ENCODE measurements at regions not wholly inside any gene's neighbourhood (a gene's known extent, or its start where the extent isn't known, plus 50 kb on each side); places are given as distances from the start of the nearest gene placed in this dataset.
"Not testable (repeated sequence)": the region's sequence is repeated elsewhere in the genome, so short reads cannot be mapped to it uniquely, and the experiment has no call there.

GRCh38 chr5:60517850-60518249 is 182.1 kb downstream of the DEPDC1B start:
- DNase-seq = no peak

- no peak for DNase-seq
Observed at GRCh38 chr5:60517094-60517694, 182.8 kb downstream of the DEPDC1B start.

GRCh38 chr5:60516688-60517087 is 183.3 kb downstream of the DEPDC1B start:
- DNase-seq = no peak

GRCh38 chr5:60514152-60514551 is 185.8 kb downstream of the DEPDC1B start:
- no peak for DNase-seq

- no peak for DNase-seq
Observed at GRCh38 chr5:60512117-60512516, 187.8 kb downstream of the DEPDC1B start.

- peak in 1 of 56 donors; percentile 18 for DNase-seq
Observed at GRCh38 chr5:60510663-60511062, 189.3 kb downstream of the DEPDC1B start.

GRCh38 chr5:60510049-60510448 is 189.9 kb downstream of the DEPDC1B start:
- DNase-seq = no peak

- no peak for DNase-seq
Observed at GRCh38 chr5:60509519-60509918, 190.4 kb downstream of the DEPDC1B start.

- DNase-seq = no peak
Observed at GRCh38 chr5:60507687-60508086, 192.3 kb downstream of the DEPDC1B start.

- no peak for DNase-seq
Observed at GRCh38 chr5:60505373-60506171, 194.4 kb downstream of the DEPDC1B start.

- DNase-seq = no peak
Observed at GRCh38 chr5:60504342-60504741, 195.6 kb downstream of the DEPDC1B start.

- DNase-seq = no peak
Observed at GRCh38 chr5:60503771-60504170, 196.2 kb downstream of the DEPDC1B start.

- DNase-seq = no peak
Observed at GRCh38 chr5:60497706-60498500, 202.1 kb downstream of the DEPDC1B start.

GRCh38 chr5:60495644-60496520 is 204.1 kb downstream of the DEPDC1B start:
- DNase-seq = peak in 28 of 56 donors; percentile 5 to 59 (median 29)

- DNase-seq = no peak
Observed at GRCh38 chr5:60494635-60495034, 205.3 kb downstream of the DEPDC1B start.

- no peak for DNase-seq
Observed at GRCh38 chr5:60494144-60494543, 205.8 kb downstream of the DEPDC1B start.

GRCh38 chr5:60493372-60493771 is 206.6 kb downstream of the DEPDC1B start:
- no peak for DNase-seq

- DNase-seq = no peak
Observed at GRCh38 chr5:60492958-60493357, 207.0 kb downstream of the DEPDC1B start.

GRCh38 chr5:60492358-60492757 is 207.6 kb downstream of the DEPDC1B start:
- DNase-seq = not testable (repeated sequence)

GRCh38 chr5:60490597-60491166 is 209.3 kb downstream of the DEPDC1B start:
- DNase-seq = no peak

- DNase-seq = no peak
Observed at GRCh38 chr5:60489856-60490255, 210.1 kb downstream of the DEPDC1B start.
